Upper lobe of left lung (tissue), 4 donors: ENCODE measurements at regions not wholly inside any gene's neighbourhood (a gene's known extent, or its start where the extent isn't known, plus 50 kb on each side); places are given as distances from the start of the nearest gene placed in this dataset.

Experiments used
- POLR2AphosphoS5 ChIP-seq, 2 donors: sonication (generic); formaldehyde crosslinking; IDR thresholded peaks; one replicate each; pipeline ENCODE4 v1.5.1; 2017; ENCODE audit warnings: antibody characterized with exemption in 2 of 2
- TF ChIP-seq, protein P1 (sequence below), 6 experiments: fragments of 450-650 bp in 4 of 6; fragments of 200-600 bp in 2 of 6; sonication (generic) in 2 of 6; IDR thresholded peaks; one replicate each; pipeline ENCODE4 v1.5.1; 2016 to 2019; ENCODE audit warnings: antibody characterized with exemption in 6 of 6

GRCh38 chr2:225779829-225780228, 380.3 kb downstream of the NYAP2 start:
- TF ChIP-seq, protein P1, sequence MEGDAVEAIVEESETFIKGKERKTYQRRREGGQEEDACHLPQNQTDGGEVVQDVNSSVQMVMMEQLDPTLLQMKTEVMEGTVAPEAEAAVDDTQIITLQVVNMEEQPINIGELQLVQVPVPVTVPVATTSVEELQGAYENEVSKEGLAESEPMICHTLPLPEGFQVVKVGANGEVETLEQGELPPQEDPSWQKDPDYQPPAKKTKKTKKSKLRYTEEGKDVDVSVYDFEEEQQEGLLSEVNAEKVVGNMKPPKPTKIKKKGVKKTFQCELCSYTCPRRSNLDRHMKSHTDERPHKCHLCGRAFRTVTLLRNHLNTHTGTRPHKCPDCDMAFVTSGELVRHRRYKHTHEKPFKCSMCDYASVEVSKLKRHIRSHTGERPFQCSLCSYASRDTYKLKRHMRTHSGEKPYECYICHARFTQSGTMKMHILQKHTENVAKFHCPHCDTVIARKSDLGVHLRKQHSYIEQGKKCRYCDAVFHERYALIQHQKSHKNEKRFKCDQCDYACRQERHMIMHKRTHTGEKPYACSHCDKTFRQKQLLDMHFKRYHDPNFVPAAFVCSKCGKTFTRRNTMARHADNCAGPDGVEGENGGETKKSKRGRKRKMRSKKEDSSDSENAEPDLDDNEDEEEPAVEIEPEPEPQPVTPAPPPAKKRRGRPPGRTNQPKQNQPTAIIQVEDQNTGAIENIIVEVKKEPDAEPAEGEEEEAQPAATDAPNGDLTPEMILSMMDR (IDR thresholded peaks at IDR 0.05), result no peak
- no peak for TF ChIP-seq POLR2AphosphoS5 (IDR thresholded peaks at IDR 0.05)
